ENCODE measurements at regions not wholly inside any gene's neighbourhood (a gene's known extent, or its start where the extent isn't known, plus 50 kb on each side); places are given as distances from the start of the nearest gene placed in this dataset.

DNA sequence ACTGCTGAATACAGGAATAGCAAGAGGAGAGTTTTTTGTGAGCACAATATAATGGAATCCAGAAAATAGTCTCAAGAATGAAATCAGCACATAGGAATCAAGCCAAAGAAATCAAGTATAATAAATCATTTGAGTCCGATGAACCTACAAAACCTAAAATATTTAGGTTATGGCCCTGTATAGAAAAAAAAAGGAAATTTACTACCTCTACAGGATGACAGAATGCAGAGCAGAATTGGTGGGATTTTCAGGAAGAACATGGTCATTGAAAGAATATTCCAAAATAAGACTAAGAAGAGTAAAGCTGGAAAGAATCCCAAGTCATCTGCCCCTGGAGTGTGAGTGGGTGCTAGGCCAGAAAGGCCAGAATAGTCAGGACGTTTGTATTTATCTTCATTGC, 1041.2 kb upstream of the CDH2 start:
- SMC1A ChIA-PET (ENCODE audit: uncharacterized antibody, unreplicated experiment): interaction anchor here (0.9 to 1.5 kb wide), 2 partner anchors 9 to 10 kb away, joined by 3 to 5 read pairs; no protein-coding TSS in a partner anchor
- CTCF ChIA-PET: no interaction called here
- WGBS (ENCODE audit: insufficient coverage, insufficient replicate concordance, low lambda C conversion rate, missing lambda C conversion rate): 0% methylated on average over 2 of the region's 2 CpGs
- in situ Hi-C loops (cut with MboI): no loop called here
- BruUV-seq (replicated peaks): no TSS peak
- POLR2A ChIA-PET: no interaction called here
- Histone ChIP-seq H3K27me3 (replicated peaks in 1 of 2; ENCODE audit: control insufficient read depth in 2 of 2, insufficient read depth in 2 of 2, low read length in 1 of 2) (no peaks in the 10 kb centered on the region), H3K27ac (ENCODE audit: control insufficient read depth, insufficient read depth) (no peak overlapping the region), H3K9me3 (replicated peaks; ENCODE audit: control insufficient read depth, insufficient read depth, low read length) (no peaks in the 10 kb centered on the region), H3K79me2 (ENCODE audit: control insufficient read depth, insufficient read depth, low read length) (no peaks in the 10 kb centered on the region), H4K20me1 (ENCODE audit: control insufficient read depth, insufficient read depth) (no peaks in the 10 kb centered on the region), H3K4me1 (ENCODE audit: control insufficient read depth, insufficient read depth, low read length) (no peaks in the 10 kb centered on the region), H3K4me3 (no peak overlapping the region), H3K4me2 (ENCODE audit: control insufficient read depth, insufficient read depth) (no peak overlapping the region), H3K36me3 (ENCODE audit: control insufficient read depth in 2 of 2, insufficient read depth in 2 of 2, low read length in 1 of 2) (no peaks in the 10 kb centered on the region), H2AFZ (ENCODE audit: control insufficient read depth, low read depth, low read length) (no peak overlapping the region), H3K9ac (ENCODE audit: control insufficient read depth, insufficient read depth, low read length) (no peak overlapping the region)
- ATAC-seq (no peak), DNase-seq (ENCODE audit: low read depth, low spot score) (no peak), FAIRE-seq (no peak)
- TF ChIP-seq POLR2A (IDR thresholded peaks at IDR 0.05; ENCODE audit: low read depth, low read length) (no peak), SREBF1 (IDR thresholded peaks at IDR 0.05; ENCODE audit: low read length) (no peak), BMI1 (IDR thresholded peaks at IDR 0.05; ENCODE audit: borderline replicate concordance) (no peak), CHD4 (IDR thresholded peaks at IDR 0.05) (no peak)
- TF ChIP-seq, protein P1, sequence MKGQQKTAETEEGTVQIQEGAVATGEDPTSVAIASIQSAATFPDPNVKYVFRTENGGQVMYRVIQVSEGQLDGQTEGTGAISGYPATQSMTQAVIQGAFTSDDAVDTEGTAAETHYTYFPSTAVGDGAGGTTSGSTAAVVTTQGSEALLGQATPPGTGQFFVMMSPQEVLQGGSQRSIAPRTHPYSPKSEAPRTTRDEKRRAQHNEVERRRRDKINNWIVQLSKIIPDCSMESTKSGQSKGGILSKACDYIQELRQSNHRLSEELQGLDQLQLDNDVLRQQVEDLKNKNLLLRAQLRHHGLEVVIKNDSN (IDR thresholded peaks at IDR 0.05; ENCODE audit: borderline replicate concordance, extremely low read length, insufficient read depth, low read depth, low read length): no peak
- intact Hi-C loops (cut with micrococcal nuclease; ENCODE audit: unreplicated experiment): no loop called here
- RAD21 ChIA-PET (ENCODE audit: unreplicated experiment): no interaction called here

DNA sequence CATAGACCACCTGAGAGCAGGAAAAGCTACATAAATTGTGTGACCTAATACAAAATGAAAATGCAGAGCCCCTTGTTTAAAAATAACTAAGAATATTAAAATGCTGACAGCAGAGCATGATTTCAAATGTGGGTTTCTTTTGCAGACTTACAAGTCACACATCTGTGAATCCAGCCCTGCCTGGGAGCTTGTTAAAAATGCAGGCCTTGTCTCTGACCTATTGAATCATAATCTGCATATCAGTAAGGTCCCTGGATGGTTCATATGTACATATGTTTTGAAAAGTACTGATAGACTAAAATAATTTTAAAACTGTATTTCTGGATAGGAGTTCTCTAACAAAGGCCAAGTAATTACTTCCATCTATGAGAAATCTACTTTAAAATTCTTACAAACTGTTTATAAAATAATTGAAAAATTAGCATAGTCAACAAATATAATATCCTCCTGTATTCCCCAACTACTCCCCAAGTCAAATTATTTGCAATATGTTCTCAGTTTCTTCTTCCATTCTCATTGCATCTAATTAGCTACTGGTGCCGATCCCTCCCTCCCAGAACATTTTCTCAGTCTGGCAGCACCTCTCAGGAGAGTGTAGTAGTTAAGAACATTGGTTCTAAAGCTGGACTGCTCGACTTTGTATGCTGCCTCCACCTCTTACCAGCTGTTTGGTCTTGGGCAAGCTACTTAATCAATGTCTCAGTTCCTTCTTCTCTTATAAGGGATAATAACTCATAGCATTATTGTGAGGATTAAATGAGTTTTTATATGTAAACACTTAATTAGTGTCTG, 1040.4 kb upstream of the CDH2 start:
- ChIA-PET RAD21 (ENCODE audit: unreplicated experiment) (no interaction called here), SMC1A (ENCODE audit: uncharacterized antibody, unreplicated experiment) (interaction anchor here (0.9 to 1.5 kb wide), 2 partner anchors 8 to 11 kb away, joined by 3 to 5 read pairs; no protein-coding TSS in a partner anchor), CTCF (no interaction called here), POLR2A (no interaction called here)
- ATAC-seq (no peak), DNase-seq (ENCODE audit: low read depth, low spot score) (no peak), FAIRE-seq (no peak)
- Histone ChIP-seq H3K4me3 (no peak overlapping the region), H3K79me2 (ENCODE audit: control insufficient read depth, insufficient read depth, low read length) (no peaks in the 10 kb centered on the region), H2AFZ (ENCODE audit: control insufficient read depth, low read depth, low read length) (no peak overlapping the region), H4K20me1 (ENCODE audit: control insufficient read depth, insufficient read depth) (no peaks in the 10 kb centered on the region), H3K27ac (ENCODE audit: control insufficient read depth, insufficient read depth) (no peak overlapping the region), H3K4me1 (ENCODE audit: control insufficient read depth, insufficient read depth, low read length) (no peaks in the 10 kb centered on the region), H3K27me3 (replicated peaks in 1 of 2; ENCODE audit: control insufficient read depth in 2 of 2, insufficient read depth in 2 of 2, low read length in 1 of 2) (no peaks in the 10 kb centered on the region), H3K36me3 (ENCODE audit: control insufficient read depth in 2 of 2, insufficient read depth in 2 of 2, low read length in 1 of 2) (no peaks in the 10 kb centered on the region), H3K4me2 (ENCODE audit: control insufficient read depth, insufficient read depth) (no peak overlapping the region), H3K9ac (ENCODE audit: control insufficient read depth, insufficient read depth, low read length) (no peak overlapping the region), H3K9me3 (replicated peaks; ENCODE audit: control insufficient read depth, insufficient read depth, low read length) (no peaks in the 10 kb centered on the region)
- in situ Hi-C loops (cut with MboI): no loop called here
- BruUV-seq (replicated peaks): no TSS peak
- no peak for TF ChIP-seq NFXL1 (IDR thresholded peaks at IDR 0.05; ENCODE audit: borderline replicate concordance)
- no peak for TF ChIP-seq BACH1 (IDR thresholded peaks at IDR 0.05; ENCODE audit: borderline replicate concordance)
- intact Hi-C loops (cut with micrococcal nuclease; ENCODE audit: unreplicated experiment): no loop called here
- WGBS (ENCODE audit: insufficient coverage, insufficient replicate concordance, low lambda C conversion rate, missing lambda C conversion rate): 0% methylated on average over 2 of the region's 2 CpGs
